Stimulated activated CD4-positive, alpha-beta T cell treated with anti-CD3 and anti-CD28 coated beads, TNF-alpha, amount 100 ng/mL, for 48 hours (primary cell): ENCODE measurements at regions not wholly inside any gene's neighbourhood (a gene's known extent, or its start where the extent isn't known, plus 50 kb on each side); places are given as distances from the start of the nearest gene placed in this dataset.
"Not testable (repeated sequence)": the region's sequence is repeated elsewhere in the genome, so short reads cannot be mapped to it uniquely, and the experiment has no call there.

Source experiments
- DNase-seq, 3 donors: peaks; one replicate each; pipeline ENCODE4 v3.0.0-alpha.2; 2020; ENCODE audit warnings: low read depth in 3 of 3

- no peak for DNase-seq
These were observed 238.2 kb downstream of the NRIP1 start for GRCh38 chr21:14826630-14827029.

DNA sequence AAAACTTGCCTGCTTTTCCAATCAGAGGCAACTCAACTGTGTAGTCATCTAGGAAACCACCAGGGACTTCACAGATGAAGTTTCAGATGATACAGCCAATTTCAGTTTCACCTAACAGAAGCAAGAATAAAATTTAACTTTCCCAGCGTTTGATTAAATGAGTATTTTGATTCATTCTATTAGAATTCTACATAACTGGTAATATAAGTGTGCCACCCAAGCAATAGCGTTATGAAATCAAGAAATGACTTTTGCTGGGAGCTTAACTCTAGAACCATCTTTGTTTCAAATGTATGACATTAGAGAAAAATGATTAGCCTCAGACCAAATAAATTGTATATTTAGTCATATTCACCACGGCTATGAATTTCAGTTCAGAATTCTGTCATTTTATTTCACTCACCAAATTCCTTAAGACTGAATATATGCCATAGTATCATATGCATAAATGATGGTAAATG, 239.3 kb downstream of the NRIP1 start:
- DNase-seq: no peak

DNA sequence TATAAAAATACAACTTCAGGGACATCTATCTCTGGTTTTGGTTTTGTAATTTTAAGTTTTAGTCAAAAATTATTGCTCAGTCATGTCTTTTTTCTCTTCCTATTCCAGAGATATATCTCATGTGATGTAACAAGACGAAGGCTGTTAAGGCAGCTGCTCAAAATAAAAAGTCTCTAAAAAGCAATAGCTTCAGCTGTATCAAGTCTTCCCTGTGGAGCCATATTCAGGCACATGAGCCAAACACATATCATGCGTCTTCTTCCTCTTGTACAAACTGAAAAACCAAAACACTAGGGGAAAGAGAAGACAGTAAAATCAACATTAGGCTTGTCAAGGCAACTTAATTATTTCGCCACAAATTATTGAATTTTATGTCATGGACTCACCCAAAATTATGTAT, 240.7 kb downstream of the NRIP1 start:
- no peak for DNase-seq

- no peak for DNase-seq
These were observed 247.5 kb downstream of the NRIP1 start for GRCh38 chr21:14817311-14817710.

DNA sequence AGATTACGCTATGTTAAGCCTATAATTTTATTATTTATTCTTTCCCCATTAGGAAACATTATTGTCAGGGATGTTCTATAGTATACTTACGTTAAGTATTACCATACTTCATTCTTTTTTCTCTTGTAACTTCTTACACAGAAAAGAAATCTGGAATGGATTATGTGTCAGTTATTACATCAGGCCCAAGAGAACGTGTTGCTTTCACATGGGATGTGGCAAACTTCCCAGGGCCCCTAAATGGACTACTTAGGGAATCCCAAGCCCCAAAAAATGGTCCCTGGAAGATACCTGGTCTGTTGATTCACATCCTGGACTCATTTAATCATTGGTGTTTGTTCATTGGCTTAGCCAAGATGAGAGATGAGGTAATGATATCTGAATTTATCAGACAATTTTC, 249.8 kb downstream of the NRIP1 start:
- DNase-seq: no peak

DNA sequence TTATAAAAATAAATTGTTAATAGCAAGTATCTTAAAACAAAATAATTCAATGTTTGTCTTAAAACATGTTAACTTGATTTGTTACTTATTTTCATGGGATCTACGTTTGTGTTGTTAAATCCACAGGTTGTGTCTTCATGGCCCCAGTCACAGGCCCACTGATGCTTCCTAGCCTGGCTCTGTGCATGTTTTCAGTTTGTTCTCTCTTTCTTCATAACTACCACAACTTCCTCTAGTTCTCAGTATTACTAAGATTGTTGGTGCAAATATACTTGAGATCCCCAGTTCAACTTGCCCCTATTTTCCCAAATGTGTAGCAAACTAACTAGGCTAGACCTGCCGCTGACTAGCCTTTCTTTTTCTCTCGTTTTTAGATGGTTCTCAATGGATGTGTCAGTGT, 250.5 kb downstream of the NRIP1 start:
- DNase-seq: no peak

GRCh38 chr21:14804170-14804569, 258.1 kb upstream of the SAMSN1 start:
- DNase-seq: not testable (repeated sequence)

GRCh38 chr21:14797543-14797942, 251.4 kb upstream of the SAMSN1 start:
- DNase-seq: no peak

GRCh38 chr21:14787312-14787711, 241.2 kb upstream of the SAMSN1 start:
- no peak for DNase-seq

GRCh38 chr21:14785679-14786078, 239.6 kb upstream of the SAMSN1 start:
- DNase-seq: no peak

- peak; percentile 10 to 48 (median 37) for DNase-seq
These were observed 227.7 kb upstream of the SAMSN1 start for GRCh38 chr21:14773777-14774345.

DNA sequence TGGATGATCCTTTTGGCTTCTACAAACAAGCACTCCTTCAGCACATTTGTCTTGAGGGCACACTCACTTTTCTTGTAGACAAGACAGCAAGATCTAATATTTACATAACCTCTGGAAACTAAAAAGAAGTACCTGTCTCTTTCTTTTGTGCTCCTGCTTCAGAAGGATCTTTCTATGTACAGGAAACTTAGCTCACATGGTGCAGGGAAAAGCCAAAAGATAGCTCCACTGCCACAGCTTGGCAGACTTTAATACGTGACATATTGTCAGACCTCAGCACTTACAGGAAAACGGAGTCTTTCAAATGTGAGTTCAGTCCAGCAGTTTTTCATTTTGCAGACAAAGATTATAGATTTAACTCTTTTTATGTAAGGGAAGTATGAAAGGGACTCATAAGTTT, 225.5 kb upstream of the SAMSN1 start:
- no peak for DNase-seq

DNA sequence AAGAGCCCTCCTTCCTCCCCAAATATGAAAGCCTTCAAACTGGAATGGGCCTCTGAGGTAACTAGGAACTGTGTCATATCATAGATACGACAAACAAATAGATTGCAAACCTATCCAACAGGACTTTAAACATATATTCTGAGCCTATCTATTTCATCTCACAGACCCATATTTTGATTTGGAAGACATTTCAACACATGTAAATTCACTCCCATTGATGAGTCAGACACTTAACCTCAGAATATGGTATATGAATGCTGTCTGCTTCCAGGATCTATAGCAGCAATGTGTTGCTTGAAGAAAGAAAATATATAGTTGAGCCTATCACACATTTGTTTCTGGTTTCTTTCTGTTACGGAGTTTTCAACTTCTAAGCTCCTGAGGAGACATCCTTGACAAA, 221.9 kb upstream of the SAMSN1 start:
- no peak for DNase-seq

GRCh38 chr21:14767192-14767852, 221.2 kb upstream of the SAMSN1 start:
- DNase-seq: no peak

- no peak for DNase-seq
These were observed 220.1 kb upstream of the SAMSN1 start for GRCh38 chr21:14766241-14766640.

DNA sequence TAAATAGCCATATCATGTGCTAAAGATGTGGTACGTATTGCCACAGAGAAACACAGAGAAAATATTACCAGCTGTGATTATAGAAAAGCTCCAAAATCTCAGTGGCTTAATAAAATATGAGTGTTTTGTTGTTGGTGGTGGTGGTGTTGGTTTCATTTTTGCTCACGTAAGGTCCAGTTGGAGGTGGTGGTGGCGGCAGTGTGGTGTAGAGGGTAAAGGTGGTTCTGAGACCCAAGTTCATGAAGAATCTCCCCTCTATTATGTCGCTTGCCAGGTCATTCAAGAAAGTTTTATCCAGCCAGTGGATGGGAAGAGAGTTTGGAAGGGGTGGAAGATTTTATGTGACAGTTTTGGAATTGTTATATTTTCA, 217.6 kb upstream of the SAMSN1 start:
- DNase-seq: no peak

DNA sequence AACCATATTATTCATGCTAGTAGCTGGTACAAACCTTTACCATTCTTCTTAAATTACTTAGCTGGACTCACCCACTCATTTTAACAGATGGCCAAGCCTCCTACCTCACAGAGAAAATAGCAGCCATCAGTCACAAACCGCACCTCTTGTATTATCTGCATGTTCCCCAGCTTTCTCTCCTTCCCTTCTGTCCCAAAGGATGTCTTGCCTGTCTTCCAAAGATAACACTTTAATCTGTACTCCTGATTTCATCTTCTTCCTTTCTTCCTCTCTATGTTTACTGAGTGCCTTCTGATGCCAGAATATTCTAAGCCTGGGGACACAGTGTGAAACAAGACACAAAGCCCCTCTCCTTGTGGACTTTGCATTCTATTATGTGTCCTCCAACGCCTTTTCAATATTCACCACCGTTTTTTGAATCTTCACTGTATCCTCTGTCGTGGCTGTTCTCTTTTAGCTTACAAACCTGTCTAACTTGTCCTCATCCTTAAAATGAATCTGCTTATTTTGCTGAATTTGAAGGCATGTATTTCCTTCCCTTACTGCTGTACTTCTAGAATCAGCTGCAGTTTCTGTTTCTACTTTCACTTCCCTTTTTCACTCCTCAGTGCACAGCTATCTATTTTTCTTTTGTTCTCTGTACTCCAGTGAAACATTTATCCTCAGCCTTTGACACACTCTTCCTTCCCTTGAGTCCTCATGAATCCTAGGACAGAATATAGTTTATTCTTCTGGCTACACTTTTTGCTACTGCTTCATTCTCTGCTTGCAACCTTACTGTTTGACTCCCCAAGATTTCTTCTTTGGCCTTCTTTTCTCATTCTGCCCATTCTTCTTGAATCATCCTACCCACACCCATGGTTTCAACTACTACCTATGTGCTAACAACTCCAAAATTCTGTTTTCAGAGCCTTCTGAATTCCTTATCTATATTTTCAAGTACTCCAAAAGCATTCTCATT, 216.9 kb upstream of the SAMSN1 start:
- DNase-seq: no peak

- DNase-seq: no peak
These were observed 216.2 kb upstream of the SAMSN1 start for GRCh38 chr21:14762327-14762726.

DNA sequence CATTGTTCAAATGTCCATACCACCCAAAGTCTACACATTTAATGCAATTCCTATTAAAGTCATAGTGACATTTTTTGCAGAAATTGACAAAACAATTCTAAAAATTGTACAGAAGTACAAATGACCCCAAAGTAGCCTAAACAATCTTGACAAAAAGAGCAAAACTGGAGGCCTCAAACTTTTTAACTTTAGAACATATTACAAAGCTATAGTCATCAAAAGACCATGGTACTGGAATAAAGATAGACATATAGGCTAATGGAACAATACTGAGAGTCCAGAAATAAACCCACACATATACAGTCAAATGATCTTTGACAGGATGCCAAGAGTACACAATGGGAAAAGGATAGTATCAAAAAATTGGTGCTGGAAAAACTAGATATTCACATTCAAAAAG, 213.2 kb upstream of the SAMSN1 start:
- DNase-seq: no peak

- no peak for DNase-seq
These were observed 212.7 kb upstream of the SAMSN1 start for GRCh38 chr21:14758849-14759248.

GRCh38 chr21:14757533-14758327, 211.6 kb upstream of the SAMSN1 start:
- DNase-seq: no peak

DNA sequence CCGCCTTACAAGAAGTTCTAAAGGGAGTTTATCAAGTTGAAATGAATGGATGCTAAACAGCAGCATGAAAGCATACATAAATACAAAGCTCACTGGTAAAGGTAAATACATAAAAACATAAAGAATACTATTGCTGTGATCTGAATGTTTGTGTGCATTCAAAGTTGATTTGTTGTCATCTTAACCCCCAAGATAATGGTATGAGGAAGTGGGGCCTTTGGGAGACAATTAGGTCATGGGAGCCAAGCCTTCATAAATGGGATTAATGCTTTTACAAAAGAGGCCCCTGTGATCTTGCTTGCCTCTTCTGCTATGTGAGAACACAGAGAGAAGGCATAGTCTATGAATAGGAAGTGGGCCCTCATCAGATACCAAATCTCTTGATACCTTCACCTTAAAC, 209.0 kb upstream of the SAMSN1 start:
- no peak for DNase-seq
